ENCODE measurements at regions not wholly inside any gene's neighbourhood (a gene's known extent, or its start where the extent isn't known, plus 50 kb on each side); places are given as distances from the start of the nearest gene placed in this dataset.

DNA sequence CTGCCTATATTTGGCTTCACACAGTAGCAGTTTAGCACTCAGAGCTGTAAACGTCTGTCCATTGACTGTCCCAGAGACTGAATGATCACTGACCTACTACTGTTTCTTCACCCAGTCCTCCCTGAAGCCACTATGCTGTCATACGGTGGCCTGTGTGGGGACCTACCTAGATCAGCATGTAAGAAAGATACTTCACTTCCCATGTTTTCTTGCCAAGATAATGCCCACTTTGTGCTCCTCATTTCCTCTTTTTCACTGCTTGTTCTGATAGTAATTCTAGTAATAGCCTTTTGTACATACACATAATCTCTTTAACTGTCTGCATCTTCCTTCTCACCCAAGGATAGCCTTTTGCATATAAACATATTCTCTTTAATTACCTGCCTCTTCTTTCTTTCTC lies 109.9 kb upstream of the TIAM2 start:
- Histone ChIP-seq H3K9me3 (ENCODE audit: control insufficient read depth, low read depth, low read length) (no peaks in the 10 kb centered on the region), H3K27ac (ENCODE audit: low read length) (no peak overlapping the region), H3K27me3 (ENCODE audit: control insufficient read depth, insufficient read depth, low read length) (no peaks in the 10 kb centered on the region), H3K4me1 (ENCODE audit: control insufficient read depth, insufficient read depth, low read length) (no peaks in the 10 kb centered on the region), H3K36me3 (ENCODE audit: control insufficient read depth, insufficient read depth, low read length) (peaks cover 2% of the 10 kb centered on the region), H3K4me3 (ENCODE audit: low read length) (no peak overlapping the region)
- 83% methylated on average over 1 of the region's 2 CpGs for WGBS (ENCODE audit: insufficient coverage, low lambda C conversion rate)
- DNase-seq = no peak

DNA sequence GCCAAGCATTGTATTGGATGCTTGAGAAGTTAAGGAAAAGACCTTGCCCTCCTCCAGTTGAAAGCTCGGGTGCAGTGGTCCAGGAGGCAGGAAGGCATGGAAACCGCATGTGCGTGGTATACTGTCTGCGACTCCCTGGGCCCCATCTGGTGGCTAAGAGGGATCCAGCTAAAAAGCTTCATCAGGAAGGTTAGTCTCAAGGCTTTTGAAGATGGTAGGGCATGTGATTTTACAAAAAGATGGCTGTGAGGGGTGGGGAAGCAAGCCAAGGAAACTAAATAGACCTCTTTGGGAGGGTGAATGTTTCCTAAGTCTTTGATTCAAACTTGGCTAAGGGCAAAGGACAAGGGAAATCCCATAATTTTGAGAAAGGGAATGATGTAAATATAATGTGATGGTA lies 109.1 kb upstream of the TIAM2 start:
- Histone ChIP-seq H3K9me3 (ENCODE audit: control insufficient read depth, low read depth, low read length) (no peaks in the 10 kb centered on the region), H3K4me3 (ENCODE audit: low read length) (no peak overlapping the region), H3K4me1 (ENCODE audit: control insufficient read depth, insufficient read depth, low read length) (no peaks in the 10 kb centered on the region), H3K27me3 (ENCODE audit: control insufficient read depth, insufficient read depth, low read length) (no peaks in the 10 kb centered on the region), H3K36me3 (ENCODE audit: control insufficient read depth, insufficient read depth, low read length) (peaks cover 2% of the 10 kb centered on the region), H3K27ac (ENCODE audit: low read length) (no peak overlapping the region)
- DNase-seq = no peak
- no CpG with 5 or more reads among the region's 4 CpGs for WGBS (ENCODE audit: insufficient coverage, low lambda C conversion rate)

DNA sequence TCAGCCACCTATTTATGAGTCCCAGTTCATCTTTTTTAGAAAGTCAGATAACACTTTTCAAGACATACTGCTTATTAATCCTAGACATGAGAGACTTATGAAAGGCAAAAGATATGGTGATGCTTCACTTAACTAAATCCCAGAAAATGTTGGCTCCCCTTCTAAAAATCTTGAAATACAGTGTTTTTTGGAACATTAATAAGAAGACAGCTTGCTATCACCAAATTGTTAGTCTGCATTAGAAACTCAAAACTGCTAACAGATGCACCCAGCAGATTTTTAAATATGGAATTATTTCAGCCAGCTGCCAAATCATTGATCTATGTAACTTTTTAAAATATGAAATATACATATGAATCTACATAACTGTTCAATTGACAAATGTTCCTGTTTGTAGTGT lies 108.6 kb upstream of the TIAM2 start:
- peaks cover 2% of the 10 kb centered on the region for H3K4me1 ChIP-seq (ENCODE audit: control insufficient read depth, insufficient read depth, low read length)
- DNase-seq = no peak
- no peaks in the 10 kb centered on the region for H3K9me3 ChIP-seq (ENCODE audit: control insufficient read depth, low read depth, low read length)
- no peak overlapping the region for H3K4me3 ChIP-seq (ENCODE audit: low read length)
- no peaks in the 10 kb centered on the region for H3K27me3 ChIP-seq (ENCODE audit: control insufficient read depth, insufficient read depth, low read length)
- no peak overlapping the region for H3K27ac ChIP-seq (ENCODE audit: low read length)
- peaks cover 2% of the 10 kb centered on the region for H3K36me3 ChIP-seq (ENCODE audit: control insufficient read depth, insufficient read depth, low read length)

GRCh38 chr6:154887051-154887450 lies 108.1 kb upstream of the TIAM2 start:
- H3K27ac ChIP-seq (ENCODE audit: low read length) = no peak overlapping the region
- H3K9me3 ChIP-seq (ENCODE audit: control insufficient read depth, low read depth, low read length) = no peaks in the 10 kb centered on the region
- DNase-seq = no peak
- peaks cover 2% of the 10 kb centered on the region for H3K4me1 ChIP-seq (ENCODE audit: control insufficient read depth, insufficient read depth, low read length)
- H3K36me3 ChIP-seq (ENCODE audit: control insufficient read depth, insufficient read depth, low read length) = peaks cover 1% of the 10 kb centered on the region
- WGBS (ENCODE audit: insufficient coverage, low lambda C conversion rate) = no CpG with 5 or more reads among the region's 5 CpGs
- H3K27me3 ChIP-seq (ENCODE audit: control insufficient read depth, insufficient read depth, low read length) = no peaks in the 10 kb centered on the region
- no peak overlapping the region for H3K4me3 ChIP-seq (ENCODE audit: low read length)

GRCh38 chr6:154888421-154889295 lies 106.5 kb upstream of the TIAM2 start:
- Histone ChIP-seq H3K4me3 (ENCODE audit: low read length) (no peak overlapping the region), H3K9me3 (ENCODE audit: control insufficient read depth, low read depth, low read length) (no peaks in the 10 kb centered on the region), H3K4me1 (ENCODE audit: control insufficient read depth, insufficient read depth, low read length) (peaks cover 6% of the 10 kb centered on the region), H3K27ac (ENCODE audit: low read length) (no peak overlapping the region), H3K36me3 (ENCODE audit: control insufficient read depth, insufficient read depth, low read length) (no peaks in the 10 kb centered on the region), H3K27me3 (ENCODE audit: control insufficient read depth, insufficient read depth, low read length) (no peaks in the 10 kb centered on the region)
- DNase-seq = no peak
- no CpG with 5 or more reads among the region's 6 CpGs for WGBS (ENCODE audit: insufficient coverage, low lambda C conversion rate)

DNA sequence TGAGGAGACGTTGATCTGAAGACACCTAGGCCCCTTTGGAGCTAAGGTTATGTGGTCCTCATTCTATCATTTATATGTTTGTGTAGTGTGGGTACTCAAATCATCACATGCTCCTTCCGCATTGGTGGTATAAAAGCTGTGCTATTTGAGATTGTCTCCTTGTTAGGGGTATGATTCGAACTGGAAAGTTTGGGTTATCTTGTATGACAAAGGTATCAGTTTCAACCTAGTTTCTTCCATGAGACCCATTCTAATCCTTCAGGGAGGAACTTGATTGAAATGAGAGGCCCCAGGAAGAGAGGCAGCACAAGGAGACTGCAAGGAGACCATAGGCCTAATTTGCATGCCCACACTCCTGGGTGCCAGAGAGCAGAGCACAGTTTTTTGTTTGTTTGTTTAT lies 104.2 kb upstream of the TIAM2 start:
- H3K36me3 ChIP-seq (ENCODE audit: control insufficient read depth, insufficient read depth, low read length) = no peaks in the 10 kb centered on the region
- no peaks in the 10 kb centered on the region for H3K27me3 ChIP-seq (ENCODE audit: control insufficient read depth, insufficient read depth, low read length)
- peaks cover 6% of the 10 kb centered on the region for H3K4me1 ChIP-seq (ENCODE audit: control insufficient read depth, insufficient read depth, low read length)
- WGBS (ENCODE audit: insufficient coverage, low lambda C conversion rate) = 100% methylated on average over 1 of the region's 3 CpGs
- no peak overlapping the region for H3K4me3 ChIP-seq (ENCODE audit: low read length)
- no peaks in the 10 kb centered on the region for H3K9me3 ChIP-seq (ENCODE audit: control insufficient read depth, low read depth, low read length)
- no peak overlapping the region for H3K27ac ChIP-seq (ENCODE audit: low read length)
- DNase-seq = peak in 1 of 2 donors; percentile 6

GRCh38 chr6:154891901-154892300 lies 103.2 kb upstream of the TIAM2 start:
- no peak overlapping the region for H3K4me3 ChIP-seq (ENCODE audit: low read length)
- DNase-seq = peak; percentile 86 to 95
- no CpG with 5 or more reads among the region's 3 CpGs for WGBS (ENCODE audit: insufficient coverage, low lambda C conversion rate)
- H3K9me3 ChIP-seq (ENCODE audit: control insufficient read depth, low read depth, low read length) = no peaks in the 10 kb centered on the region
- H3K36me3 ChIP-seq (ENCODE audit: control insufficient read depth, insufficient read depth, low read length) = no peaks in the 10 kb centered on the region
- peaks cover 6% of the 10 kb centered on the region for H3K4me1 ChIP-seq (ENCODE audit: control insufficient read depth, insufficient read depth, low read length)
- H3K27me3 ChIP-seq (ENCODE audit: control insufficient read depth, insufficient read depth, low read length) = no peaks in the 10 kb centered on the region
- H3K27ac ChIP-seq (ENCODE audit: low read length) = peak overlapping the region; percentile 63

DNA sequence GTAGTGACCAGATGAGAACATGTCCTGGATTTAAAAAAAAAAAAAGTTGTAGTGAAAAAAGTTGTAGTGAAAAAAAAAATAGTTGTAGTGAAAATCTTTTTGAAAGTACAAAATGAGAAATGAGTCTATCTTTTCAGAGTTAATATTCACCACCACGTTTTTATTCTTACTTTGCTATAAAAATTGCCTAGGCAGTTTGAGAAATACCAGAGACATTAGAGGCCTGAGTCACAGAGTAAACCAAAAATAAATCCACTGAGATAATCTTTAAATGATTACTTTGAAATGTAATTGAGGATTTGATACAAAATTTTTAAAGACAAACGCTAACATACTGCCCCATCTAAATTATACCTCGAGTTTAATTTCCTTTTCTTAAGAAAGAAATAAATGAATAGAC lies 101.2 kb upstream of the TIAM2 start:
- peaks cover 6% of the 10 kb centered on the region for H3K4me1 ChIP-seq (ENCODE audit: control insufficient read depth, insufficient read depth, low read length)
- no peaks in the 10 kb centered on the region for H3K27me3 ChIP-seq (ENCODE audit: control insufficient read depth, insufficient read depth, low read length)
- no peaks in the 10 kb centered on the region for H3K9me3 ChIP-seq (ENCODE audit: control insufficient read depth, low read depth, low read length)
- no peak for DNase-seq
- H3K27ac ChIP-seq (ENCODE audit: low read length) = no peak overlapping the region
- no peaks in the 10 kb centered on the region for H3K36me3 ChIP-seq (ENCODE audit: control insufficient read depth, insufficient read depth, low read length)
- no peak overlapping the region for H3K4me3 ChIP-seq (ENCODE audit: low read length)
- 88% methylated on average over 2 of the region's 3 CpGs for WGBS (ENCODE audit: insufficient coverage, low lambda C conversion rate)

- WGBS (ENCODE audit: insufficient coverage, low lambda C conversion rate) = no CpG with 5 or more reads among the region's 4 CpGs
- no peak for DNase-seq
- H3K27me3 ChIP-seq (ENCODE audit: control insufficient read depth, insufficient read depth, low read length) = no peaks in the 10 kb centered on the region
- H3K4me3 ChIP-seq (ENCODE audit: low read length) = no peak overlapping the region
- H3K4me1 ChIP-seq (ENCODE audit: control insufficient read depth, insufficient read depth, low read length) = peaks cover 8% of the 10 kb centered on the region
- no peak overlapping the region for H3K27ac ChIP-seq (ENCODE audit: low read length)
- H3K9me3 ChIP-seq (ENCODE audit: control insufficient read depth, low read depth, low read length) = no peaks in the 10 kb centered on the region
- no peaks in the 10 kb centered on the region for H3K36me3 ChIP-seq (ENCODE audit: control insufficient read depth, insufficient read depth, low read length)
Measured at GRCh38 chr6:154894902-154895301, 100.2 kb upstream of the TIAM2 start.

GRCh38 chr6:154895841-154896240 lies 99.3 kb upstream of the TIAM2 start:
- H3K27ac ChIP-seq (ENCODE audit: low read length) = no peak overlapping the region
- H3K4me1 ChIP-seq (ENCODE audit: control insufficient read depth, insufficient read depth, low read length) = peaks cover 15% of the 10 kb centered on the region
- DNase-seq = no peak
- no CpG with 5 or more reads among the region's 6 CpGs for WGBS (ENCODE audit: insufficient coverage, low lambda C conversion rate)
- no peaks in the 10 kb centered on the region for H3K9me3 ChIP-seq (ENCODE audit: control insufficient read depth, low read depth, low read length)
- H3K4me3 ChIP-seq (ENCODE audit: low read length) = no peak overlapping the region
- no peaks in the 10 kb centered on the region for H3K27me3 ChIP-seq (ENCODE audit: control insufficient read depth, insufficient read depth, low read length)
- no peaks in the 10 kb centered on the region for H3K36me3 ChIP-seq (ENCODE audit: control insufficient read depth, insufficient read depth, low read length)

DNA sequence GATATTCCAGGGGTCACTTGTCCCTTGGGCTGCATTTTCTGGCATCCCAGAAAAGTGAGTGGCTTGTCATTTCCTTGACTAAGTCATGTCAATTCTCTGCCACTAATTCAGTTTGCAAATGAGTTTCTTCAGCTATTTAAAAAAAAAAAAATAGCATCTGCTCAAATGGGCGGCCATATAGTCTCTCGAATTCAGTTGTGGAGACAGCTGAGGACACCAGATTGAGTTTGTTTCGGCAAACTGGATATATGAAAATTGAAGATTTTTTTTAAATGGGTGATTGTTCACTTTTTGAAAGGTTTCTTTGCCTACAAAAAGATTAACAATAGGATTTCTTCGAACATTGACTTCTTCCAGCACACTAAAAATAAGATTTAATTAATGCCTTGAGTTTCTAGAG lies 96.3 kb upstream of the TIAM2 start:
- Histone ChIP-seq H3K4me1 (ENCODE audit: control insufficient read depth, insufficient read depth, low read length) (peaks cover 9% of the 10 kb centered on the region), H3K36me3 (ENCODE audit: control insufficient read depth, insufficient read depth, low read length) (no peaks in the 10 kb centered on the region), H3K27me3 (ENCODE audit: control insufficient read depth, insufficient read depth, low read length) (no peaks in the 10 kb centered on the region), H3K4me3 (ENCODE audit: low read length) (no peak overlapping the region), H3K27ac (ENCODE audit: low read length) (no peak overlapping the region), H3K9me3 (ENCODE audit: control insufficient read depth, low read depth, low read length) (no peaks in the 10 kb centered on the region)
- WGBS (ENCODE audit: insufficient coverage, low lambda C conversion rate) = 100% methylated on average over 1 of the region's 4 CpGs
- no peak for DNase-seq
